Daoy (cell line): ENCODE measurements at regions not wholly inside any gene's neighbourhood (a gene's known extent, or its start where the extent isn't known, plus 50 kb on each side); places are given as distances from the start of the nearest gene placed in this dataset.
A peak's percentile ranks its signal among the peaks of the same experiment; 100 is the strongest.

Experiments
- DNase-seq: peaks from one replicate; pipeline ENCODE4 v3.0.0-alpha.2; 2015; ENCODE audit warnings: low read depth

- no peak for DNase-seq
These were observed 105.7 kb upstream of the KL start for GRCh38 chr13:32910530-32910929.

- DNase-seq: peak; percentile 53
These were observed 104.7 kb upstream of the KL start for GRCh38 chr13:32911506-32911905.

DNA sequence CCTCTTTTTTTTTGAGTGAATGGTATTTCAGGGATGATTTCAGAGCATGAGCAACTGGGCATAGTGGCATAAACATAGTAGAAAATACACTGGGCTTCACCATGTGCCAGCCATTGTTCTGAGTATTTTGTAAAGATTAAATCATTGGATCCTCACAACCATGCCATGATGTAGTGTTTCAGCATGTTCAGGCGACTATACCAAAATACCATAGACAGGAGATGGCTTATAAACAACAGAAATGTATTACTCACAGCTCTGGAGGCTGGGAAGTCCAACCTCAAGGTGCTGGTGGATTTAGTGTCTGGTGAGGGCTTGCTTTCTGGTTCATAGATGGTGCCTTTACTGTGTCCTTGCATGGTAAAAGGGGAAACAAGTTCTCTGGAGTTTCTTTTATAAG lies 101.5 kb upstream of the KL start:
- DNase-seq: no peak

DNA sequence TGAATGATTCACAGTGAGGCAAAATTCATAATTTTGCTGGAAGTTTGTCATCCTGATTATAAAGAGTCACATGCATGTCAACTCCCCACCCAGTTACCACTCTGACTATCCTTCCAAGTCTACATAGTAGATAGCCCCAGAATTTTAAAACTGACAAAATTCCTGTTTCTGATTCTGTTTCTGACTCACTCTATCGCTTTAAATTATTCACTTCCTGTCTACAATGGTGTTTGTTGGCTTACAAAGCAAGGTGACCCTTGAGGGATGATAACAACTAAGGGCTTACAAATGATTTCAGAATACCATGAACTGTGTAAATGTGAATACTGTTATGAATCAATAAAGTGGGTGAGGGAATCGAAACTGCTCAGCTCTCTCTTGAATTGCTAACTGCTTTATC lies 98.7 kb upstream of the KL start:
- no peak for DNase-seq

GRCh38 chr13:32923725-32924124 lies 92.5 kb upstream of the KL start:
- no peak for DNase-seq

- DNase-seq: no peak
These were observed 91.3 kb upstream of the KL start for GRCh38 chr13:32924886-32925285.

GRCh38 chr13:32925506-32925905 lies 90.7 kb upstream of the KL start:
- DNase-seq: no peak

DNA sequence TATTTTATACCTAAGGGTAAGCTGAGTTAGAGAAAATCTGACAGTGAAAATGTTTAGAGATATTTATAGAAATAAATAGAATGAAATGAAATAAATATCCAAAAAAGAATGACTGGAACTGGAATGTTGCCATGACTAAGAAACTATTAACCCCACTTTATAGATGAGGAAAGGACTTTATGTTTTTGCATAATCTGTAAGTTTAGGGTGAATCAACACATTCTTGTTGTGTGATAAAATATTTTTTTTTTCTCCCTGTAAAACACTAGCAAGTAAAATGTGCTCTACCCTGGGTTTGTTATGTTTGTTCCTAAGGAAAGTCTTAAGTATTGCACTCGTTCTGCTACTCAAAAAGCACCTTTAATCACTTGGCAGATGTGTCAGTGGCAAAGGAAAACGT lies 83.8 kb upstream of the KL start:
- DNase-seq: no peak

DNA sequence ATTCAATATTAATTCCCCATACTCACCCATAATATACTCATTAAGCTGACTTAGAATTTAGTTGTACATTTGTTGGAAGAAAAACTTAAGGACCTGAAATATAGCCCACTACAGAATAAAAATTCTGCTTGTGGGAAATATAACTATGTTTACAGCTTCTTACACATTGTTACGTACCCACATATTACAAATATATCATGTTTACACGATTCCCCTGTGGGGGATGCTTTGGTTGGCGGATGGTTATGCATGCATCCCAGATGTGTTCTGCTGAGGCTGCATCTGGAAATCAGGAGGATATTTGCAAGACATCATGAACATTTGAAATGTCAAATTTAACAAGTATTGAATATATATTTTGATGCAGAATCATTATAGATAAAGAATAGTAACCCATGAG lies 79.5 kb upstream of the KL start:
- DNase-seq: no peak

DNA sequence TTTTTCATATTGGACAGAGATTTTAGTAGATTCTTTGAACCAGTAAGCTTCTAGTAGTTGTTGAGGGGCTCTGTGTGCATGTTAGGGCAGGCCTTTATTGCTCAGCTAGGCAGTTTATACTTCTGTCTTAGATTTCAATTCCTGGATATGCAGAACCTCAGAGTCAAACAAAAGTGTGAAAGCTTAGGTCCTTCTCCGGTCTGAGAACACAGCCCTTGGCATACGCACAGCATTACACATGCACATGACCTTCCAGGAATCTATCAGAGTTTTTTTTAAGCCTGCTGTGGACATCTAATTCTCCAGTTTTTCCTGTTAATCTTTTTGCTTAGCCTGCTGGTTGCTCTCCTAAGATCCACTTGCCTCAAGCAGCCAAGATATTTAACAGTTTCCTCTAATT lies 77.9 kb upstream of the KL start:
- DNase-seq: no peak

GRCh38 chr13:32938907-32939306 lies 77.3 kb upstream of the KL start:
- DNase-seq: peak; percentile 62

DNA sequence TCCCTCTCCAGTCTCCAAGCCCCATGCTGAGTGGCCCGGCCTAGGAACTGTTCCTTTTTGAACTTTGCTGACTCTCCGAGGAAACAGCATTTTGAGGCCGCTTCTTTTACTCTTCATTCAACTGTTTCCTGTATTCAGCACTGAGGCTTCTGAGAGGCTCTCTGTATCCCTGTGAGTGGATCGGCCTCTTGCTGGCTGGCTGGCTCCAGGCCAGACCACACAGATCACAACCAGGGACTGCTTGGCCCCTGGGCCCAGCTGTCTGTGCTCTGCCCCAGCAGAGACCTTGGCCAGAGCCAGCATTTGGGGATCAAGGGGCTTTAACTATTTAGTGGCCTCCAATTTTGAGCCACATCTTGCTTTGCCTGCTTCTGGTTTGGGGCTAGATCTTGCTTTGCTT lies 75.6 kb upstream of the KL start:
- DNase-seq: peak; percentile 55

DNA sequence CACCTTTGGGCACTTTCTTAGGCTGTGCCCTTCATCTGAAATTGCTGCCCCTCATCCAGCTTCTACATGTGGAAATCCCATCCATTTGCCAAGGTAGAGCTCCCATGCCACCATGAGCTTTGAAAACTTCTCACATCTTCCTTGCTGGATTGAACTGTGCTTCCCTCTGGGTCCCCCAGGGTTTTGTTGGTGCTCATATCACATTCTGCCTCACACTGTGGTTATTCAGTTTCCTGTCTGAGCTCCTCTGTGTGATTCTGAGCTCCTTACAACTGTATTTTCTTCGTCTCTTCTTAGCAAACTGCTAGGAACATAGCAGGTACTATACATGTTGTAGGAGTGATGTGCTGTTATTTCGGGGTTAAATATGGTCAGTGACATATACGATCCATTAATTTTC lies 74.9 kb upstream of the KL start:
- peak; percentile 29 for DNase-seq

- DNase-seq: no peak
These were observed 69.7 kb upstream of the KL start for GRCh38 chr13:32946558-32946957.

GRCh38 chr13:32947411-32948276 lies 68.6 kb upstream of the KL start:
- DNase-seq: no peak

GRCh38 chr13:32949820-32950219 lies 66.4 kb upstream of the KL start:
- no peak for DNase-seq

DNA sequence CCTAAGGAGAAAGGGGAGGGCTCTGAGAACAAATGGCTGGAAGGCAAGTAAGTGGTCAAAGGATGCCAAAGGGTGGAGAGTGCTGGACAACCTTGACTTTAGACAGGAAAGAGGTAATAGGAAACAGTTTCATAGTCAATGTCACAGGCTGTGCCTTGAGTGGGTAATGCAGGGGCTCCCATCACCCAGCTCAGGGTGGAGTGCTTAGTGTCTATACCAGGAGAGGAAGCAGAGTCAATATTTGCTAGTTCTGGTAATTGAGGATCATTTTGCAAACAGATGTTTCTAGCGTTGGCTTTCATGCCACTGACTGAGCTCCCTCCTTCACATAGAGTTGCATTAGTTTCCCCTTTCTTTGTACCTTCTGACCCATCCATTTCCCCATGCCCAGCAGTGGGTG lies 64.6 kb upstream of the KL start:
- no peak for DNase-seq

- no peak for DNase-seq
These were observed 60.2 kb upstream of the KL start for GRCh38 chr13:32955881-32956594.

GRCh38 chr13:32956595-32956933 lies 59.7 kb upstream of the KL start:
- no peak for DNase-seq

GRCh38 chr13:32960626-32961025 lies 55.6 kb upstream of the KL start:
- no peak for DNase-seq

GRCh38 chr13:32961724-32962123 lies 54.5 kb upstream of the KL start:
- DNase-seq: no peak

DNA sequence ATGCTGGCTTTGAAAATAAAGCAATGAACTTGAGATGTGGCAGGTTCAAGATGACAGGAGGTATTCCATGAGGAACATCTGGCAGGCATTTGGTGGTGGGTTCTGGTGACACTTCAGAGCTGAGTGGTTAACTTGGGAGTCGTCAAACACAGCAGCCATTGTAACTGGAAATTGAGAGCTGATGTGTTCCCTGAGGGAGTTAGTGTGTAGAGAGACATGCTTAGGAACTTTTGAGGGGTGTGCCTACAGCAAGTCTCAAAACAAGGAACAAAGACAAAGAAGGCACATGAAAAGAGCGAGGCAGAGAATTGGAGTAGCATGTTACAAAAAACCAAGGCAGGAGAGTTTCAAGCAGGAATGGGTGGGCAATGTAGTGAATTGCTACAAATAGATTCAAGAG lies 53.9 kb upstream of the KL start:
- DNase-seq: no peak

DNA sequence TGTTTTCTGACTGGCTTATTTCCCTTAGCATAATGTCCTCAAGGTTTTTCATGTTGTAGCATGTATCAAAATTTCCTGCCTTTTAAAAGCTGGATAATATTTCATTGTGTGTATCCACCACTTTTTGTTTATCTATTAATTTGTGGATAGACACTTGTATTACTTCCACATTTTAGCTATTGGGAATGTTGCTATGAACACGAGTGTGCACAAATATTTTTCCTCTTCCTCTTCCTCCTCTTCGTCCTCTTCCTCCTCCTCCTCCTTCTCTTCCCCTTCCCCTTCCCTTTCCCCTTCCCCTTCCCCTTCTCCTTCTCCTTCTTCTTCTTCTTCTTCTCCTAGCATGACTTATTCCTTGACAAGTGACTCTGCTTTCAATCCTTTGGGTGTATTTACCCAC lies 51.2 kb upstream of the KL start:
- DNase-seq: no peak
